K562 (cell line): ENCODE measurements at regions not wholly inside any gene's neighbourhood (a gene's known extent, or its start where the extent isn't known, plus 50 kb on each side); places are given as distances from the start of the nearest gene placed in this dataset.

Experiments used
- ATAC-seq: fragments of 200-7000 bp; cut with Tn5 transposase; 3 replicates; pipeline ENCODE4 v1.9.1; 2020; ENCODE audit warnings: moderate library complexity
- BruUV-seq: library from RNA; stranded (reverse); fragments of 400-500 nt; replicated peaks from 2 replicates; lab custom pipeline; 2021; lab: Mats Ljungman, UMichigan
- CTCF ChIA-PET: fragments of 300-600 bp; formaldehyde crosslinking; extraction: SDS; loops from one replicate; lab custom pipeline; 2021; ENCODE audit warnings: low intra/inter-chr PET ratio; lab: Yijun Ruan, JAX
- POLR2A ChIA-PET: fragments of 300-600, 350-650 bp; sonication (Branson Sonifier 250); formaldehyde crosslinking; extraction: SDS; loops from one replicate; lab custom pipeline; 2021; ENCODE audit warnings: antibody characterized with exemption, inconsistent platforms; lab: Yijun Ruan, JAX
- DNase-seq, 4 experiments: peaks; one replicate each; pipeline versions ENCODE4 v3.0.0 to v3.0.0-alpha.2; 2011 to 2018; ENCODE audit warnings: low spot score in 3 of 4, mixed read lengths in 3 of 4; ENCODE audit errors: extremely low read depth in 1 of 4
- FAIRE-seq: peaks from 2 replicates; lab custom pipeline; 2011; peaks lifted over from hg19 to GRCh38; lab: Jason Lieb, UNC
- H2AFZ ChIP-seq: 2 replicates; pipeline ENCODE4 v1.6.0; 2011; ENCODE audit warnings: low read depth, low read length, control low read depth, inconsistent platforms
- H3K27ac ChIP-seq: fragments of 200-600 bp; 3 replicates; pipeline ENCODE4 v1.8.0; 2011; ENCODE audit warnings: low read depth, mild to moderate bottlenecking, control low read depth, inconsistent platforms, low read length, moderate library complexity, mixed read lengths; ENCODE audit errors: extremely low read depth
- H3K27me3 ChIP-seq, 2 experiments: fragments of 300-600 bp in 1 of 2; 2 replicates in 1 of 2; 3 replicates in 1 of 2; pipeline versions ENCODE4 v1.6.0 to v1.8.0; 2011; ENCODE audit warnings: inconsistent platforms in 2 of 2, low read length in 2 of 2, mild to moderate bottlenecking in 1 of 2, mixed read lengths in 1 of 2, moderate library complexity in 1 of 2; ENCODE audit not compliant: control insufficient read depth in 2 of 2, insufficient read depth in 2 of 2
- H3K36me3 ChIP-seq: fragments of 300-600 bp; 3 replicates; pipeline ENCODE4 v1.8.0; 2011; ENCODE audit warnings: mild to moderate bottlenecking, low read length, inconsistent platforms; ENCODE audit not compliant: control insufficient read depth, insufficient read depth
- H3K4me1 ChIP-seq, 2 experiments: fragments of 200-600 bp in 1 of 2; replicated peaks in 1 of 2; 2 replicates in 1 of 2; 3 replicates in 1 of 2; pipeline versions ENCODE4 v1.5.1 to v1.8.0; 2011; ENCODE audit warnings: inconsistent platforms in 2 of 2, low read length in 2 of 2, mild to moderate bottlenecking in 1 of 2, mixed read lengths in 1 of 2, moderate library complexity in 1 of 2; ENCODE audit not compliant: control insufficient read depth in 2 of 2, insufficient read depth in 2 of 2
- H3K4me2 ChIP-seq: 2 replicates; pipeline ENCODE4 v1.6.1; 2011; ENCODE audit warnings: low read length, control low read depth, inconsistent platforms, mixed read lengths; ENCODE audit not compliant: insufficient read depth
- H3K4me3 ChIP-seq: fragments of 200-600 bp; sonication (generic), shearing (Covaris generic); 2 replicates; pipeline ENCODE4 v1.5.1; 2016; ENCODE audit warnings: control low read depth, inconsistent platforms
- H3K79me2 ChIP-seq: fragments of 200-600 bp; 3 replicates; pipeline ENCODE4 v1.8.0; 2011; ENCODE audit warnings: low read length, inconsistent platforms; ENCODE audit not compliant: control insufficient read depth, insufficient read depth
- H3K9ac ChIP-seq, 2 experiments: 2 replicates each; pipeline versions ENCODE4 v1.6.0 to v1.6.1; 2011; ENCODE audit warnings: low read depth in 2 of 2, low read length in 2 of 2, control low read depth in 1 of 2, inconsistent platforms in 1 of 2, mild to moderate bottlenecking in 1 of 2, mixed read lengths in 1 of 2; ENCODE audit not compliant: insufficient read depth in 1 of 2
- H3K9me1 ChIP-seq: one replicate; pipeline ENCODE4 v1.6.0; 2011; ENCODE audit warnings: inconsistent platforms, mild to moderate bottlenecking, low read length, moderate library complexity; ENCODE audit not compliant: control insufficient read depth, insufficient read depth
- H3K9me3 ChIP-seq: replicated peaks from 2 replicates; pipeline ENCODE4 v1.5.1; 2011; ENCODE audit warnings: low read depth, low read length, inconsistent platforms; ENCODE audit not compliant: control insufficient read depth, insufficient read depth
- H4K20me1 ChIP-seq: replicated peaks from 2 replicates; pipeline ENCODE4 v1.6.1; 2011; ENCODE audit warnings: low read length, inconsistent platforms, mixed read lengths; ENCODE audit not compliant: control insufficient read depth, insufficient read depth
- EGR1 ChIP-seq: fragments of 450-650 bp; conservative IDR thresholded peaks from 2 replicates; pipeline ENCODE4 v1.6.1; 2017; ENCODE audit warnings: mild to moderate bottlenecking
- FOSL1 ChIP-seq: fragments of 200-800 bp; sonication (Bioruptor generic); conservative IDR thresholded peaks from 2 replicates; pipeline ENCODE4 v1.6.1; 2016; ENCODE audit warnings: missing genetic modification characterization, missing compliant biosample characterization
- GATA2 ChIP-seq: sonication (generic); formaldehyde crosslinking; IDR thresholded peaks from 2 replicates; pipeline ENCODE4 v1.4.0; 2020; ENCODE audit warnings: mild to moderate bottlenecking, missing genetic modification reagents
- NBN ChIP-seq: fragments of 450-650 bp; IDR thresholded peaks from 2 replicates; pipeline ENCODE4 v1.6.1; 2016; ENCODE audit warnings: low read depth, mild to moderate bottlenecking
- NCOR1 ChIP-seq: fragments of 450-650 bp; IDR thresholded peaks from 2 replicates; pipeline ENCODE4 v1.6.1; 2016; ENCODE audit warnings: mild to moderate bottlenecking, moderate library complexity
- NR1H2 ChIP-seq: sonication (generic); formaldehyde crosslinking; IDR thresholded peaks from 2 replicates; pipeline ENCODE4 v1.4.0; 2020; ENCODE audit warnings: mild to moderate bottlenecking, missing genetic modification reagents
- PURB ChIP-seq: sonication (generic); formaldehyde crosslinking; IDR thresholded peaks from 2 replicates; pipeline ENCODE4 v1.9.0; 2021; ENCODE audit warnings: low read depth, mild to moderate bottlenecking, missing genetic modification reagents
- SETDB1 ChIP-seq: IDR thresholded peaks from one replicate; pipeline ENCODE4 v1.6.1; 2012; ENCODE audit warnings: low read length, control low read depth, inconsistent platforms
- TCF7 ChIP-seq: sonication (generic); IDR thresholded peaks from 2 replicates; pipeline ENCODE4 v1.6.1; 2016; ENCODE audit warnings: antibody characterized with exemption, borderline replicate concordance
- WHSC1 ChIP-seq: IDR thresholded peaks from one replicate; pipeline ENCODE4 v1.6.1; 2012; ENCODE audit warnings: low read length, control low read depth, inconsistent platforms
- ZBTB7A ChIP-seq: IDR thresholded peaks from 2 replicates; pipeline ENCODE4 v1.6.1; 2011; ENCODE audit warnings: low read depth, mild to moderate bottlenecking, low read length, moderate library complexity, borderline replicate concordance; ENCODE audit not compliant: control insufficient read depth
- ZNF124 ChIP-seq: sonication (generic); formaldehyde crosslinking; IDR thresholded peaks from 2 replicates; pipeline ENCODE4 v1.8.1; 2022; ENCODE audit warnings: missing genetic modification reagents
- ZNF354B ChIP-seq: fragments of 250-450 bp; sonication (Bioruptor Pico); IDR thresholded peaks from 2 replicates; pipeline ENCODE4 v1.4.0; 2020
- WGBS: fragments of 100-300 bp; shearing (Covaris generic); methylation state at CpG from one replicate; pipeline ENCODE4 v1.1.6; 2016; ENCODE audit warnings: low coverage, mixed read lengths; ENCODE audit not compliant: insufficient coverage; ENCODE audit errors: missing lambda C conversion rate; 5-methylcytosine and 5-hydroxymethylcytosine counted together
- in situ Hi-C: fragments of 300-500 bp; cut with MboI; formaldehyde crosslinking; loops from 4 replicates; pipeline ENCODE4 v1.15.0; 2018; ENCODE audit warnings: inconsistent platforms, mixed read lengths
- intact Hi-C: fragments of 100-400 bp; cut with micrococcal nuclease; formaldehyde crosslinking; loops from 2 replicates; pipeline ENCODE4 v1.14.2; 2022
- TF ChIP-seq, protein P1 (sequence below): sonication (generic); formaldehyde crosslinking; IDR thresholded peaks from 2 replicates; pipeline ENCODE4 v1.8.0; 2022; ENCODE audit warnings: mild to moderate bottlenecking, missing genetic modification reagents, borderline replicate concordance
- TF ChIP-seq, protein P2 (sequence below): fragments of 150-350 bp; IDR thresholded peaks from 2 replicates; pipeline ENCODE4 v1.6.1; 2014; ENCODE audit warnings: low read depth, mild to moderate bottlenecking, low read length, borderline replicate concordance
- TF ChIP-seq, protein P3 (sequence below): fragments of 450-650 bp; IDR thresholded peaks from 2 replicates; pipeline ENCODE4 v1.6.1; 2017; ENCODE audit warnings: antibody characterized with exemption

DNA sequence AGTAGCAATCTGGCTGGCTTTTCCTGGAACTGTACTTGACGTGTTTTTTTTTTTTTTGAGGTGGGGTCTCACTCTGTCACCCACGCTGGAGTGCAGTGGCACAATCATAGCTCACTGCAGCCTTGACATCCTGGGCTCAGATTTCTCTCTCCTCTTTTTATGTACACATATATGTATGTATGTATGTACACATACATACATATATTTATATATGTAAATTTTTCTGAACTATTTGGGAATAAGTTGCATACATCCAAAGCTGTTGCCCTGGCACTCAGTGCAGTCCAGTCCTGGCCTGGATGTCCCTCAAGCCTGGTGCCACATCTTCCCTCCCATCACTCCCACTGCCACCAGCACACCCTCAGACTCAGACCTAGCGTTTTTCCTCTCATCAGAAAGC lies 89.0 kb upstream of the SHISA3 start:
- Histone ChIP-seq H3K36me3 (no peaks in the 10 kb centered on the region), H3K9ac (no peak overlapping the region), H3K4me3 (no peak overlapping the region), H3K4me1 (no peaks in the 10 kb centered on the region), H3K4me2 (no peak overlapping the region), H3K27me3 (no peaks in the 10 kb centered on the region; a peak in 1 of 5 replicates), H3K27ac (no peak overlapping the region), H4K20me1 (no peaks in the 10 kb centered on the region), H3K9me1 (no peaks in the 10 kb centered on the region), H2AFZ (no peak overlapping the region), H3K79me2 (no peaks in the 10 kb centered on the region), H3K9me3 (no peaks in the 10 kb centered on the region)
- DNase-seq (no peak), FAIRE-seq (no peak), ATAC-seq (no peak)
- ChIA-PET POLR2A (no interaction called here), CTCF (no interaction called here)
- intact Hi-C loops, result no loop called here
- WGBS, result 0% methylated on average over 3 of the region's 3 CpGs
- in situ Hi-C loops, result no loop called here
- BruUV-seq, result no TSS peak
- TF ChIP-seq ZNF124 (CRISPR knock-in tag), result no peak
- TF ChIP-seq, protein P1, sequence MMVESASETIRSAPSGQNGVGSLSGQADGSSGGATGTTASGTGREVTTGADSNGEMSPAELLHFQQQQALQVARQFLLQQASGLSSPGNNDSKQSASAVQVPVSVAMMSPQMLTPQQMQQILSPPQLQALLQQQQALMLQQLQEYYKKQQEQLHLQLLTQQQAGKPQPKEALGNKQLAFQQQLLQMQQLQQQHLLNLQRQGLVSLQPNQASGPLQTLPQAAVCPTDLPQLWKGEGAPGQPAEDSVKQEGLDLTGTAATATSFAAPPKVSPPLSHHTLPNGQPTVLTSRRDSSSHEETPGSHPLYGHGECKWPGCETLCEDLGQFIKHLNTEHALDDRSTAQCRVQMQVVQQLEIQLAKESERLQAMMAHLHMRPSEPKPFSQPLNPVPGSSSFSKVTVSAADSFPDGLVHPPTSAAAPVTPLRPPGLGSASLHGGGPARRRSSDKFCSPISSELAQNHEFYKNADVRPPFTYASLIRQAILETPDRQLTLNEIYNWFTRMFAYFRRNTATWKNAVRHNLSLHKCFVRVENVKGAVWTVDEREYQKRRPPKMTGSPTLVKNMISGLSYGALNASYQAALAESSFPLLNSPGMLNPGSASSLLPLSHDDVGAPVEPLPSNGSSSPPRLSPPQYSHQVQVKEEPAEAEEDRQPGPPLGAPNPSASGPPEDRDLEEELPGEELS (CRISPR knock-in tag), result no peak
- no peak for TF ChIP-seq TCF7
- TF ChIP-seq PURB (CRISPR knock-in tag), result no peak
- no peak for TF ChIP-seq NCOR1
- no peak for TF ChIP-seq GATA2 (CRISPR knock-in tag)
- TF ChIP-seq EGR1, result no peak
- TF ChIP-seq, protein P2, sequence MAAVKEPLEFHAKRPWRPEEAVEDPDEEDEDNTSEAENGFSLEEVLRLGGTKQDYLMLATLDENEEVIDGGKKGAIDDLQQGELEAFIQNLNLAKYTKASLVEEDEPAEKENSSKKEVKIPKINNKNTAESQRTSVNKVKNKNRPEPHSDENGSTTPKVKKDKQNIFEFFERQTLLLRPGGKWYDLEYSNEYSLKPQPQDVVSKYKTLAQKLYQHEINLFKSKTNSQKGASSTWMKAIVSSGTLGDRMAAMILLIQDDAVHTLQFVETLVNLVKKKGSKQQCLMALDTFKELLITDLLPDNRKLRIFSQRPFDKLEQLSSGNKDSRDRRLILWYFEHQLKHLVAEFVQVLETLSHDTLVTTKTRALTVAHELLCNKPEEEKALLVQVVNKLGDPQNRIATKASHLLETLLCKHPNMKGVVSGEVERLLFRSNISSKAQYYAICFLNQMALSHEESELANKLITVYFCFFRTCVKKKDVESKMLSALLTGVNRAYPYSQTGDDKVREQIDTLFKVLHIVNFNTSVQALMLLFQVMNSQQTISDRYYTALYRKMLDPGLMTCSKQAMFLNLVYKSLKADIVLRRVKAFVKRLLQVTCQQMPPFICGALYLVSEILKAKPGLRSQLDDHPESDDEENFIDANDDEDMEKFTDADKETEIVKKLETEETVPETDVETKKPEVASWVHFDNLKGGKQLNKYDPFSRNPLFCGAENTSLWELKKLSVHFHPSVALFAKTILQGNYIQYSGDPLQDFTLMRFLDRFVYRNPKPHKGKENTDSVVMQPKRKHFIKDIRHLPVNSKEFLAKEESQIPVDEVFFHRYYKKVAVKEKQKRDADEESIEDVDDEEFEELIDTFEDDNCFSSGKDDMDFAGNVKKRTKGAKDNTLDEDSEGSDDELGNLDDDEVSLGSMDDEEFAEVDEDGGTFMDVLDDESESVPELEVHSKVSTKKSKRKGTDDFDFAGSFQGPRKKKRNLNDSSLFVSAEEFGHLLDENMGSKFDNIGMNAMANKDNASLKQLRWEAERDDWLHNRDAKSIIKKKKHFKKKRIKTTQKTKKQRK, result no peak
- TF ChIP-seq WHSC1, result no peak
- TF ChIP-seq ZBTB7A, result no peak
- no peak for TF ChIP-seq FOSL1 (tag)
- TF ChIP-seq NR1H2, result no peak
- TF ChIP-seq ZNF354B (CRISPR knock-in tag), result no peak
- TF ChIP-seq, protein P3, sequence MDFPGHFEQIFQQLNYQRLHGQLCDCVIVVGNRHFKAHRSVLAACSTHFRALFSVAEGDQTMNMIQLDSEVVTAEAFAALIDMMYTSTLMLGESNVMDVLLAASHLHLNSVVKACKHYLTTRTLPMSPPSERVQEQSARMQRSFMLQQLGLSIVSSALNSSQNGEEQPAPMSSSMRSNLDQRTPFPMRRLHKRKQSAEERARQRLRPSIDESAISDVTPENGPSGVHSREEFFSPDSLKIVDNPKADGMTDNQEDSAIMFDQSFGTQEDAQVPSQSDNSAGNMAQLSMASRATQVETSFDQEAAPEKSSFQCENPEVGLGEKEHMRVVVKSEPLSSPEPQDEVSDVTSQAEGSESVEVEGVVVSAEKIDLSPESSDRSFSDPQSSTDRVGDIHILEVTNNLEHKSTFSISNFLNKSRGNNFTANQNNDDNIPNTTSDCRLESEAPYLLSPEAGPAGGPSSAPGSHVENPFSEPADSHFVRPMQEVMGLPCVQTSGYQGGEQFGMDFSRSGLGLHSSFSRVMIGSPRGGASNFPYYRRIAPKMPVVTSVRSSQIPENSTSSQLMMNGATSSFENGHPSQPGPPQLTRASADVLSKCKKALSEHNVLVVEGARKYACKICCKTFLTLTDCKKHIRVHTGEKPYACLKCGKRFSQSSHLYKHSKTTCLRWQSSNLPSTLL, result no peak
- no peak for TF ChIP-seq NBN
- TF ChIP-seq SETDB1, result no peak
